SK-N-SH (cell line): ENCODE measurements at regions not wholly inside any gene's neighbourhood (a gene's known extent, or its start where the extent isn't known, plus 50 kb on each side); places are given as distances from the start of the nearest gene placed in this dataset.

Experiments used
- CTCF ChIA-PET: fragments of 300-600, 350-600 bp; formaldehyde crosslinking; extraction: SDS; loops from one replicate; lab custom pipeline; 2021; lab: Yijun Ruan, JAX
- POLR2A ChIA-PET: fragments of 350-600 bp; sonication (Branson Sonifier 250); formaldehyde crosslinking; extraction: SDS; loops from one replicate; lab custom pipeline; 2020; ENCODE audit warnings: antibody characterized with exemption, inconsistent platforms; lab: Yijun Ruan, JAX
- DNase-seq: peaks from one replicate; pipeline ENCODE4 v3.0.0; 2012
- H2AFZ ChIP-seq: fragments of 200-600 bp; sonication (generic); 2 replicates; pipeline ENCODE4 v1.8.1; 2016; ENCODE audit warnings: antibody characterized with exemption, mild to moderate bottlenecking, low read depth
- H3F3A ChIP-seq: fragments of 200-600 bp; sonication (generic); replicated peaks from 2 replicates; pipeline ENCODE3; 2016; ENCODE audit warnings: antibody characterized with exemption, mild to moderate bottlenecking; ENCODE audit not compliant: insufficient read depth
- H3K27ac ChIP-seq, 2 experiments: fragments of 200-500 bp in 1 of 2; fragments of 200-600 bp in 1 of 2; sonication (Bioruptor generic) in 1 of 2; sonication (generic), shearing (Covaris generic) in 1 of 2; 2 replicates each; pipeline versions ENCODE4 v1.5.1 to v1.6.1; 2014 to 2016; ENCODE audit warnings: low read depth in 2 of 2, inconsistent platforms in 1 of 2, low read length in 1 of 2, mild to moderate bottlenecking in 1 of 2, mixed read lengths in 1 of 2
- H3K27me3 ChIP-seq: fragments of 200-600 bp; sonication (generic), shearing (Covaris generic); 2 replicates; pipeline ENCODE4 v1.6.1; 2016; ENCODE audit warnings: mixed run types; ENCODE audit not compliant: insufficient read depth
- H3K36me3 ChIP-seq, 2 experiments: fragments of 200-500 bp in 1 of 2; fragments of 200-600 bp in 1 of 2; sonication (Bioruptor generic) in 1 of 2; sonication (generic) in 1 of 2; replicated peaks in 1 of 2; 2 replicates each; pipeline versions ENCODE3 to v1.5.1; 2014 to 2016; ENCODE audit warnings: low read length in 1 of 2, mild to moderate bottlenecking in 1 of 2; ENCODE audit not compliant: insufficient read depth in 2 of 2, control insufficient read depth in 1 of 2
- H3K4me1 ChIP-seq, 2 experiments: fragments of 200-500 bp in 1 of 2; fragments of 200-600 bp in 1 of 2; sonication (Bioruptor generic) in 1 of 2; sonication (generic), shearing (Covaris generic) in 1 of 2; 2 replicates each; pipeline versions ENCODE4 v1.5.1 to v1.6.1; 2014 to 2016; ENCODE audit warnings: low read depth in 1 of 2, low read length in 1 of 2, mixed run types in 1 of 2; ENCODE audit not compliant: insufficient read depth in 2 of 2, control insufficient read depth in 1 of 2
- H3K4me2 ChIP-seq: fragments of 200-600 bp; sonication (generic), shearing (Covaris generic); 2 replicates; pipeline ENCODE4 v1.6.1; 2017; ENCODE audit warnings: mixed run types
- H3K4me3 ChIP-seq, 2 experiments: fragments of 200-500 bp in 1 of 2; fragments of 200-600 bp in 1 of 2; sonication (Bioruptor generic) in 1 of 2; sonication (generic), shearing (Covaris generic) in 1 of 2; 2 replicates each; pipeline versions ENCODE4 v1.5.1 to v1.8.1; 2014 to 2016; ENCODE audit warnings: low read depth in 2 of 2, inconsistent platforms in 1 of 2, low read length in 1 of 2, mild to moderate bottlenecking in 1 of 2, mixed read lengths in 1 of 2, moderate library complexity in 1 of 2
- H3K79me2 ChIP-seq: fragments of 200-600 bp; sonication (generic); 2 replicates; pipeline ENCODE4 v1.8.1; 2017; ENCODE audit warnings: mild to moderate bottlenecking; ENCODE audit not compliant: insufficient read depth
- H3K9ac ChIP-seq: fragments of 200-600 bp; sonication (generic); 2 replicates; pipeline ENCODE4 v1.6.1; 2017; ENCODE audit warnings: mixed run types
- H3K9me2 ChIP-seq: fragments of 200-600 bp; sonication (generic); 2 replicates; pipeline ENCODE4 v1.6.1; 2017; ENCODE audit warnings: mixed run types
- H3K9me3 ChIP-seq: fragments of 200-600 bp; sonication (generic); 2 replicates; pipeline ENCODE4 v1.6.1; 2017; ENCODE audit warnings: mixed run types, mild to moderate bottlenecking, moderate library complexity
- H4K20me1 ChIP-seq: fragments of 200-600 bp; sonication (generic); 2 replicates; pipeline ENCODE4 v1.6.1; 2017; ENCODE audit warnings: mild to moderate bottlenecking, mixed run types; ENCODE audit not compliant: insufficient read depth
- EZH2phosphoT487 ChIP-seq: fragments of 200-600 bp; sonication (generic); IDR thresholded peaks from 2 replicates; pipeline ENCODE4 v1.6.1; 2017; ENCODE audit warnings: low read depth, mixed run types, mild to moderate bottlenecking, antibody characterized with exemption, moderate library complexity, borderline replicate concordance
- FOSL2 ChIP-seq: IDR thresholded peaks from 2 replicates; pipeline ENCODE4 v1.4.0; 2012; ENCODE audit warnings: low read depth, mild to moderate bottlenecking, moderate library complexity, borderline replicate concordance
- FOXM1 ChIP-seq: IDR thresholded peaks from 2 replicates; pipeline ENCODE4 v1.4.0; 2012; ENCODE audit warnings: low read depth, mild to moderate bottlenecking
- GABPA ChIP-seq: IDR thresholded peaks from 2 replicates; pipeline ENCODE4 v1.4.0; 2012; ENCODE audit warnings: low read depth, mild to moderate bottlenecking
- IRF3 ChIP-seq: fragments of 150-350 bp; IDR thresholded peaks from 2 replicates; pipeline ENCODE4 v1.6.1; 2016; ENCODE audit warnings: mild to moderate bottlenecking, low read depth, low read length
- JUND ChIP-seq: IDR thresholded peaks from 2 replicates; pipeline ENCODE4 v1.4.0; 2012
- POLR2AphosphoS5 ChIP-seq: IDR thresholded peaks from 2 replicates; pipeline ENCODE4 v1.6.1; 2012; ENCODE audit warnings: low read depth, low read length
- RAD21 ChIP-seq: IDR thresholded peaks from 2 replicates; pipeline ENCODE4 v1.6.1; 2012; ENCODE audit warnings: mild to moderate bottlenecking, low read length
- REST ChIP-seq: IDR thresholded peaks from 2 replicates; pipeline ENCODE4 v1.6.1; 2012; ENCODE audit warnings: mild to moderate bottlenecking, low read depth, low read length, moderate library complexity
- SIN3A ChIP-seq: IDR thresholded peaks from 2 replicates; pipeline ENCODE4 v1.6.1; 2012; ENCODE audit warnings: low read depth, mild to moderate bottlenecking, low read length, moderate library complexity, borderline replicate concordance
- TCF12 ChIP-seq: IDR thresholded peaks from 2 replicates; pipeline ENCODE4 v1.4.0; 2012
- TEAD4 ChIP-seq: IDR thresholded peaks from 2 replicates; pipeline ENCODE4 v1.4.0; 2012; ENCODE audit warnings: mild to moderate bottlenecking, borderline replicate concordance; ENCODE audit not compliant: insufficient read depth
- YY1 ChIP-seq: IDR thresholded peaks from 2 replicates; pipeline ENCODE4 v1.4.0; 2012; ENCODE audit warnings: low read depth, mild to moderate bottlenecking
- ZBTB33 ChIP-seq: IDR thresholded peaks from 2 replicates; pipeline ENCODE4 v1.4.0; 2012; ENCODE audit warnings: low read depth, borderline replicate concordance
- WGBS: methylation state at CpG from one replicate; pipeline ENCODE4 v1.1.6; 2017; ENCODE audit warnings: low lambda C conversion rate; 5-methylcytosine and 5-hydroxymethylcytosine counted together

GRCh38 chr5:129173771-129174170 lies 79.2 kb downstream of the ISOC1 start:
- H3K79me2 ChIP-seq: no peaks in the 10 kb centered on the region
- CTCF ChIA-PET: no interaction called here
- H3K9me3 ChIP-seq: no peaks in the 10 kb centered on the region
- no peak for TF ChIP-seq EZH2phosphoT487
- TF ChIP-seq POLR2AphosphoS5: no peak
- TF ChIP-seq GABPA: no peak
- TF ChIP-seq RAD21: no peak
- TF ChIP-seq, all 33 proteins: peak for 0
- no peaks in the 10 kb centered on the region for H3K4me1 ChIP-seq
- no peaks in the 10 kb centered on the region for H3K36me3 ChIP-seq
- no peak overlapping the region for H3K4me3 ChIP-seq
- H3K27me3 ChIP-seq: no peaks in the 10 kb centered on the region
- POLR2A ChIA-PET: no interaction called here
- no peaks in the 10 kb centered on the region for H3K9me2 ChIP-seq
- DNase-seq: no peak
- H3F3A ChIP-seq: no peaks in the 10 kb centered on the region
- no peaks in the 10 kb centered on the region for H4K20me1 ChIP-seq
- no peak overlapping the region for H3K9ac ChIP-seq
- H3K4me2 ChIP-seq: no peak overlapping the region
- H2AFZ ChIP-seq: no peak overlapping the region
- no peak overlapping the region for H3K27ac ChIP-seq

GRCh38 chr5:129174480-129174879 lies 79.9 kb downstream of the ISOC1 start:
- no peaks in the 10 kb centered on the region for H4K20me1 ChIP-seq

GRCh38 chr5:129177451-129177850 lies 82.9 kb downstream of the ISOC1 start:
- H3K79me2 ChIP-seq: no peaks in the 10 kb centered on the region
- H2AFZ ChIP-seq: no peak overlapping the region
- no peak overlapping the region for H3K27ac ChIP-seq
- no peak overlapping the region for H3K4me3 ChIP-seq
- H3F3A ChIP-seq: no peaks in the 10 kb centered on the region
- H3K27me3 ChIP-seq: no peaks in the 10 kb centered on the region
- POLR2A ChIA-PET: no interaction called here
- H3K36me3 ChIP-seq: no peaks in the 10 kb centered on the region
- no peak overlapping the region for H3K9ac ChIP-seq
- no peaks in the 10 kb centered on the region for H4K20me1 ChIP-seq
- no peaks in the 10 kb centered on the region for H3K4me1 ChIP-seq
- H3K9me2 ChIP-seq: no peaks in the 10 kb centered on the region
- no peaks in the 10 kb centered on the region for H3K9me3 ChIP-seq
- H3K4me2 ChIP-seq: no peak overlapping the region
- no peak for DNase-seq
- CTCF ChIA-PET: no interaction called here
- TF ChIP-seq JUND (no peak), IRF3 (no peak), REST (no peak), TCF12 (no peak), FOXM1 (no peak), TEAD4 (no peak), SIN3A (no peak), ZBTB33 (no peak), RAD21 (no peak), FOSL2 (no peak)

More at GRCh38 chr5:129174480-129174879, 79.9 kb downstream of the ISOC1 start:
- H3K27me3 ChIP-seq: no peaks in the 10 kb centered on the region
- POLR2A ChIA-PET: no interaction called here
- no peaks in the 10 kb centered on the region for H3K36me3 ChIP-seq
- TF ChIP-seq IRF3: no peak
- no peak for TF ChIP-seq YY1
- H3F3A ChIP-seq: no peaks in the 10 kb centered on the region
- H3K4me2 ChIP-seq: no peak overlapping the region
- no peak for DNase-seq
- H3K9ac ChIP-seq: no peak overlapping the region
- 50% methylated on average over 2 of the region's 2 CpGs for WGBS
- no peaks in the 10 kb centered on the region for H3K4me1 ChIP-seq
- H3K79me2 ChIP-seq: no peaks in the 10 kb centered on the region
- H2AFZ ChIP-seq: no peak overlapping the region
- H3K9me2 ChIP-seq: no peaks in the 10 kb centered on the region
- H3K27ac ChIP-seq: no peak overlapping the region
- no peaks in the 10 kb centered on the region for H3K9me3 ChIP-seq
- H3K4me3 ChIP-seq: no peak overlapping the region
- CTCF ChIA-PET: interaction anchor here (0.9 kb wide), 1 partner anchor 594 kb away, joined by 3 read pairs; no protein-coding TSS in a partner anchor
